Stimulated activated CD4-positive, alpha-beta T cell treated with anti-CD3 and anti-CD28 coated beads, TNF-alpha, amount 100 ng/mL, for 4 hours (primary cell): ENCODE measurements at regions not wholly inside any gene's neighbourhood (a gene's known extent, or its start where the extent isn't known, plus 50 kb on each side); places are given as distances from the start of the nearest gene placed in this dataset.
"Not testable (repeated sequence)": the region's sequence is repeated elsewhere in the genome, so short reads cannot be mapped to it uniquely, and the experiment has no call there.

ENCODE experiments used
- DNase-seq, 3 experiments: peaks; one replicate each; pipeline ENCODE4 v3.0.0-alpha.2; 2020; ENCODE audit warnings: low read depth in 3 of 3

DNA sequence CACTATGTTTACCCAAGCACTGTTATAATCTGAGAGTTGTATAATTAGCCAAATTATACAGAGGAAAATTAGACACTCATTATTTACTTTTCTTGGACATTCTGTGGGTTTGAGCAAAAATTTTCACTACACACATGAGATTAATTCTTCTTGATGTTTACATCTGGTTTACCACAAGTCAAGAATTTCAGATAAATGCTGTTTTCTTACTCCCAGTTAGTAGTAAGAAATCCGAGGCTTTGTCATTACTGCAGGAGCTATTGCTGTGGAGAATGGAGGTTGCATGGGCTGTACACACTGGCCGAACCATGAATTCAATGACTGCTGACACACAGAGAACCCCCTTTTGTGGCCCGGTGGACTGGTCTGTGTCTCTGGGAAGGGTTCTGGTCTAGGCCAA, 207.7 kb upstream of the CFAP20DC start:
- DNase-seq = no peak

DNA sequence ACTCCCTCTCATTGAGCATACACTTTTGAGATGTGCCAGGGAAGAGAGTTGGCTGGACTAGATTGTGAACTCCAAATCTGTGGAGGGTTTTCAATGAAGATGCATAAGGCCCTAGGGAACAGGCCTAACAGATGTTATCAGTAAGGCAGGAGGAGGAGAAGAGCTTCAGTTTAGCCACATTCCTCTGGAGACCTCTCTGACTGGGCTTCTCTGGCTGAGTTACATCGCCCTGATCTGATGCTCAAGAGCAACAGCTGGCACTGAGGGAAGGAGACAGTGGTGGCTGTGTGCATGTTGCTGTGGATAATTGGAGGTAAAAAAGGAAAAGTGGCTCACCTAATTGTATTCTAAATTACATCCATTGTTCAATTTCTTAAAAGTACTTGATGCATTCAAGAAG, 206.4 kb upstream of the CFAP20DC start:
- no peak for DNase-seq

DNA sequence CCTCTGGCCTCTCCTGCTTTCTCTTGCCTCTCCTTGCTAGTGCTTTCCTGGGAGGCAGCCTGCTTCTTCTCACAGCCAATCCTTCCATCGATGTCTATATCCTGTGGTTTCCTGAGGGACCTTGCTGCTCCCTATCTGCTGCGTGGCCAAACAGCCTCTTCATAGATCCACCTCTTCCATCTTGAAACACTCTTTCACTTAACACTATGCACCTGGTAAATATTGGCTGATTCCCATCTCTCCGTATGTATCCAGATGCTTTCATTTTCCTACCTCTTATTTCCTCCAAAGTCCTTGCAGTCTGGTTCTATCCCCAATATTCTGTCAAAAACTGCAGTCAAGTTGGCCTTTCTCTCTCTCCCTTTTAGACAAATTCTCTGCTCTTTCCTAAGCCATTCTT, 205.2 kb upstream of the CFAP20DC start:
- DNase-seq = no peak

DNA sequence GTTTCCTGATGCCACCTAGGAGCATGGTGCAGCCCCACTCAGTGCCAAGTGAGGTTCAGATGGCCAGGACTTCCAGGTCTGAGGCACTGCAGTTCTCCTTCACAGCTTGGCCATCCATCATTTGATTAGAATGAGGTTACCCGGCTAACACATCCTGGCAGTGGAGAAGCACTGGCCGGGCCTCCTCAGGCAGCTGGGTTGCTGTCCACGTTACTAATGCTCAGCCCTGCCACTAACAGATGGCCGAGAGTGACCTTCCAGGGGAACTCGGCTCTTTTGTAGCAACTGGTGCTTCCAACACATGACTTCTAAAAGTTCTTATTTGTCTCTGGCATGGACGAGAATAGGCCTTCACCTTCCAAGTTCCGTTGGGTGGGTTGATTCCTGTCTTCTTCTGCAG, 204.6 kb upstream of the CFAP20DC start:
- no peak for DNase-seq

DNA sequence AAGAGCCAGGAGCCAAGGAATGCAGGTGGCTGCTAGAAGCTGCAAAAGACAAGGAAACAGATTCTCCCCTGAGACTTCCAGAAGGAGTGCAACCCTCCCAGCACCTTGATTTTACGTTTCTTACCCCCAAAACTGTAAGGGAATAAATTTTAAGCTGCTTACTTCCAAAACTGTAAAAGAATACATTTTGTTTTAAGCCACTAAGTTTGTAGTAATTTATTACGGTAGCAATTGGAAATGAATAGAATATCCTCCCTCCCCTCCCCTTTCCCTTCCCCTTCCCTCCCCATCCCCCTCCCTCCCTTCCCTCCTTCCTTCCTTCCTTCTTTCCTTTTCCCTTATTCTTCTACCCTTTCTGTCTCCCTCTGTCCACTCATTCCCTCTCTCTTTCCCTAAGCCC, 203.7 kb upstream of the CFAP20DC start:
- DNase-seq = no peak

DNA sequence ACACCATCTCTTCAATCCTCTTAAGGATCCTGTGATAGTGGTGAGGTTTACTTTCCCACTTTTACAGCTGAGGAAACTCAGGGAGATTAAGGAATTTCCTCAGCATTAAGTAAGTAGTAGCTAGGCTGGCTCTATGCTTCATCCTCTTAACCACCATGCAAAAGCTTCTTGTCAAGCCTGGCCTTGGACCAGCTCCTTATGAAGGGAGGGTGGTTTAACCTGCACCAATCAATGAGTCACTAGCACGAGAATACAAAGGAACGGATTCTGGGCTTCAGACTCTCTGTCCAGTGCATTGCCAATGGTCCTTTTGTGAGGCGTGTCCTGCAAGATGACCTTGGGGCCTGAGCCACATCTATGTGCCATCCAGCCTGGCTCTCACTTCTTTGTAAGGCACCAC, 202.0 kb upstream of the CFAP20DC start:
- DNase-seq = no peak

DNA sequence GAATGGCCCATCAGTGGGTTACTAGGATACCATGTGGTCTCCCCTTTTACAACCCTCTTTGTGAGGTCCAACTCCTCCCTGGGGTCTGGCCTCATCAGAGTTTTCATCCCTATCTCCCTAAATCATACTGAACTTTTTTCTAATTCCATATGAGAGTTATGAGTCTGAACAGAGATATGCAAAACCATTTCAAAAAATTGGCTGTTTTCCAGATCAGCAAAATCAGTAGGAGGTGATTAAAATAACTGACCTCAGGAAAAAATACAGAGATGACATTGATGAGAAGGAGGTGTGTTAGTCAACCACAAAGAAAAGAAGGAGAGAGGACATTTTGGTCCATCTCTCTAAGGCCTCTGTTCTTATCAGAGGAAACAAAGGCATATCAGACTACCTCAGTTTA, 200.8 kb upstream of the CFAP20DC start:
- DNase-seq = no peak

DNA sequence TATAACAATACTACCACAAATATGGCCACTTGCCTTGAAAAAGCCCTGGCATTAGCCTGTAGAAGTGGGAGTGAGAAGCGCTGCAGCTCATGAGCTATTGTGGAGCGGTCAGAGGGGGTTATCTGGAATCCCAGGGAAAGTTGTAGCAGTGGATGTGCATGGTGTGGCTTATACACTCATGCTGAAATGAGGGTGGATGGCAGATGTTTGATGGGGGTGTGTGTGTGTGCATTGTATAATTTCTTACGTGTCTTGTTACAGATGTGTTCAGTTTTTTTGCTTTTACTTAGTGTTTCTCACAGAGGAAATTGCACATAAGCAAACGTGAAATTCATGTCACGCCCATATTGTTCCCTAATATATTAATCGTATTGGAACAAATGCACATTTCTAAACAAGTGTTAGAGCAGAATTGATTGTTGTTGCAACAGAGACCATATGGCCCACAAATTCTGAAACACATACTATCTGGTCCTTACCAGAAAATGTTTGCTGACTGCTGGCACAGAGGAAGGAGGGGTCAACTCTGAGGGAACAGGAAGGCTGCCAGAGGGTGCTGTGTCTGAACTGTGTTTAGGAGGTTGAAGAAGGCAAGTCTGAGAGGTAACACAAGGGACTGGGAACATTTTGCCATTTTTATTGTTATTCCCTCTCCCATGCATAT, 200.0 kb upstream of the CFAP20DC start:
- DNase-seq = no peak

DNA sequence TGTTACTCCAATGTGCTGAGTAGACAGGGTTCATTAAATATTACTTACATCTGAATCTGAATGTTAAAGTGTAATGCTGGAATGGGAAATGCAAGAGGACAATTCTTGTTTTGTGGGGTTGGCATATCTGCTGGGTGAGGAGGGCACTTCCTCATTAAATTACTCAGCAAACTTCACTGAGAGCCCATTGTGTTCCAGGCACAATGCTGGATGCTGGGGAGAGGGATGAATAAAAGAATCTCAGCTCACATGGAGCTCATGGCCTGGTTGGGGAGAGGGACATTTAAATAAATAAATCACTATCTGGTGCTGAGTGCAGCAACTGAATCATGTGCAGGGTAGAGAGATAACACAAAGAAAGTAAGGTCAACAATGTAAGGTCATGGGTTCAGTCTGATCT, 199.2 kb upstream of the CFAP20DC start:
- no peak for DNase-seq

DNA sequence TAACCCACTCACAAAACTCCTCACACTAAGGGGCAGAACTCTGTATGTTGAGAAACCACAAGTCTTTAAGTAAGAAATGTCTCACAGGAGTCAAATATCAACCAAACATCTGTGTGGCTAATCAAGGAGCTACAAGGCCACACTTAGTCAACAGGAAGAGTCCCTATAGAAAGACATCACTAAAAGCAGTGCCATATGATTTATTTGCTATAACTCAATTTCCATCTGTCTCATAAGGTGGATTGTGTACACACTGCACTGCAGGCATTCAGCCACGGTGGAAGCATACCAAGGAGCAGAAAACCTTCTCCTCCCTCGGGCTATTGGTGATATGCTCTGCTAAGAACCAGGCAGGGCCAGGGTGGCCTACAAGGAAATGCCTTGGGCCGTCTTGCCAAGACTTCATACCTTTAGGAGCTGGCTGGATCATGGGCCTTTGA, 197.6 kb upstream of the CFAP20DC start:
- no peak for DNase-seq

DNA sequence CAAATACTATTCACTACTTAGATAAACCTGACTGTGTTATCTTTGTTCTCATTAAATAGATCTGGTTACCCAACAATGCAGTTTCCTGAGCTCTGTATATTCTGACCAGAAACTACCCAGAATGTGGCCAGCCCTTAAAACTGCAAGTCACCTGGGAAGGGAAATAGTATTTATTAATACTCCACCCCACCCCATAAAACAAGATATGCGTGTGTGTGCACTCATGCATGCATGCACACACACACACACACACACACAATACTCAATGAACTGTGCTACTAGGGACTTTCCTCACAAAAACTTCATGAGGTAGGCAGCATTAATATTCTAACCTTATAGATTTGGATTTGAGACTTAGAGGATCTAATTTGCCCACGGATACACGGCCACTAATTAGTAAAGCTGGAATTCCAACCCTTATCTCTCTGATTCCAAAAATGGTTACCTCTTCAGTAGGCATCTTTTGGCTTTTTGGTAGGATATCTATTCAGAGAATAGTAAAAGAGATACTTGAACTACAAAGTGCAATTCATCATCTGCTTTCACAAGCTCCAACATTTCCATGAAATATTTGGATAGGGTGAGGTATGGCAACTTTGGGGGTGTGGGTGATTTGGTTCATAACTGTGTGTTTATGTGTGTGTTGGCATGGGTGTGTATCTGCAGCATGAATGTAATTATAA, 197.0 kb upstream of the CFAP20DC start:
- DNase-seq = no peak

DNA sequence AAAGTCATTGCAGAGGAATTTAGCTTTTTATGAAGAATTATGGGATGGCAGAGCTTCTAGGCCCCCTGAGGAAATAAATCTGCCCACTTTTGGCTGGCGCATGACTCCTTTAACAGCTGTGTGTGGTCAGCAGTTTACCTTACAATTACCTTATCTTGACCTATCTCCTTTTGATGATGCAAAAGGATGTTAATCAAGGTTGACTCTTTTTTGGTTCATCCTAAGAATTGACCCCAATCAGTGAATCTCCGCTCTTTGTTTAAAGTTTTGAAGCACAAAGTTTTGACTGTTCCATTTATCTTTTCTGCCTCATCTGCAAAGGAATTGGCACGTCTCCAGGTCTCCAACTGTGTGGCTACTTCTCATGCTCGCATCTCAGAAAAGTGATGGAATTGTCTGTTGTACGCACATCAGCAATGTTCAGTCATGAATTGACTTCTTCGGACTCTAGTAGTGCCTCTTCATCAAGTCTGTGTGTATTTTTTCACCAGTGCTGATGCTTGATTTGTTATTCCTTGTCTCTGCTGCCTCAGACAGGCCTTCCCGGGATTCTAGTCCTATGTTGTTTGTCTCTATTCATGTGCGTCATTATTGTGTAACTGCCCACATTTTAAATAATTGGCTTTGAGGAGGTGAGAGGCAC, 196.2 kb upstream of the CFAP20DC start:
- DNase-seq = no peak

DNA sequence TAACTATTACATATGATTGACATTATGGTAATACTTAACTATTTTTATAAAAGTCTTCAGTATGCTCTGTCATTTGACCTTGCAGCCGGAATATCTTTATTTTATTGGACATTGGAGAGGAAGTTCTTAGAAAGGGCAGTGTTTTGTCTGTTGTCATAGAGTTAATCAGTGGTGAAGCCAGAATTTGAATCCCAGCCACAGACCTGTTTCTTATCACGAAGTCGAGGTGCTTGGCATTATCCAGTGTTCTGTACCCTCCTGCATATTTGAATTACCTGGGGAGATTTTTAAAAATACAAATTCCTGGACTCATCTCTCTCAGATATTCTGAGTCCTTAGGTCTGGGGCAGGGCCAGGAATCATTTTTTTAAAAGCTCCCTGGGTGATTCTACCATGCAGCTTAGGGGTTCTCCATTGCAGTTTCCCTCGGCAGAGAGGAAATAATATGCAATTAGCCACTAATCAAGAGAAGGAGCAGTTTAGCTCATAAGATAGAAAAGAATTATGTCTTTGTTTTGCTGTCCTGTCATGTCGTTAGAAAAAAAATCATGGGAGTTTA, 195.6 kb upstream of the CFAP20DC start:
- no peak for DNase-seq

DNA sequence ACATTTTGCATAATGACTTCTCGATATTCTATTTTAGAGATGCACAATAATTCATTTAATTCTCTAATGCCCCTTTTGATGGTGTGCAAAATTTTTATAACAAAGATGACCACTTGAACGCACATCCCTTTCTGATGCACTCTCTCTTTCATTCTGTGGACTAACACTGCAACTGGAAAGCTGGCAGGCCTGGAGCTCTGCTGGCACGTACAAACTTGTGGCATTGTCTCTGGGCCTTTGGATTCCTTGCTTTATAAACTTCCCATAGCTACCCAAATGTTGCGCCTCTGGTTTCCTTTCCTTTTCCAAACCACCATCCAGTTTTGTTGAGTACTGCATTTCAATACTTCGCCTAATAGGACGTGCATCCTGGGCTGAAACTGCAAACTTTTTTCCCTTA, 194.5 kb upstream of the CFAP20DC start:
- DNase-seq = no peak

DNA sequence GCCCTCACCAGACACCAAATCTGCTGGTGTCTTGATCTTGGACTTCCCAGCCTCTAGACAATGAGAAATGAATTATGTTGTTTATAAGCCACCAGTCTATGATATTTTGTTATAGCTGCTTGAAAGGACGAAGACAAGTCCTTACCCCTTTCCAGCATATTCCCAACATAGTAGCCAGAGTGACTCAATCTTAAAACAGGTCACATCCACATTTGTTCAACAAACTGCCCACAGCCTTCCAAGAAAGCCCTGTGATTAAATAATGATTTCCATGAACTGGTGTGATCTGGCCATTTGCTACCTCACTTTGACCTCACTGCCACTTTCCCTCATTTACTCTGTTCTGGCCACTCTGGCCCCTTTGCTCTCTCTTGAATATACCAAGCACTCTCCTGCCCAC, 193.7 kb upstream of the CFAP20DC start:
- DNase-seq = no peak

DNA sequence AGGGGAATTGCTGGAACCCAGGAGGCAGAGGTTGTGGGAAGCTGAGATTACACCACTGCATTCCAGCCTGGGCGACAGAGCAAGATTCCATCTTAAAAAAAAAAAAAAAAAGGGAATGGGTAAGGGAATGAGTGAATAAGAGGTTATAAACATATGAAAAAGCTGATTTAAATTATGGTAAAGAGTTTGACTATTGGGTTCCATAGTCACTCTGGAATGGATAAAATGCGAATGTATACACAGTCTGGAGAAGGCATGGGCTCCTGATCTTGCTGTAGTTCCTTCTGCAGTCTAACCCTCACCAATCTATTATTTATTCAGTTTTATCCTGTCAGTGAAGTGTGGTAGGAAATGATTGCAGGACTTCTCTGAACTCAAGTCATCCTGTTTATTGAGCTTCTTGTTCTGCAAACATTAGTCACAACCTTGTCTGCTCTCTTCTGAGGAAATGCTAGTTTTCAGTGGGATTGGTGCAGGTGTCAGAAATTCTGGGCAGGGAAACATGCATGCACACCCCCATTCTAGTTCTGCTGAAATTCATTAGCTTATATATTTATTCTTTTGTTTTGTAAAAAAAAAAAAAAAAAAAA, 190.9 kb upstream of the CFAP20DC start:
- DNase-seq = no peak

DNA sequence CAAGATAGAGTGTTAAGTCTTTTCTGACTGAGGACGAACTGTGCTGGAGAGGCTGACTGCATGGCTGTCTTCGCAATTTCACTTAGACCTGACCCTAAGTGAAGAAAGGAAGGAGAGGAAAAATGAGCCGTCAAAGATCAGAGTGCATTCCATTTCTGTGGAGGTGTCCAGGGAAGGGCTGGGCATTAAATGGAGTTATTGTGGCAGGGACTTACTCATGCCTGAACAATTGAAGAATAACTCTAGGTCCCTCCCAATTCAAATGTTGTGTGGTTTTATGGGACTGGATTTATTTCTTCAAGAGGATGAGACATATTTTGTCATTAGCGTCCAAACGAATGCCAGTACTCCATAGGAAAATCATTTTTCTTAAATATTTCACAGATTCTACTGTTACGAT, 187.3 kb upstream of the CFAP20DC start:
- no peak for DNase-seq

DNA sequence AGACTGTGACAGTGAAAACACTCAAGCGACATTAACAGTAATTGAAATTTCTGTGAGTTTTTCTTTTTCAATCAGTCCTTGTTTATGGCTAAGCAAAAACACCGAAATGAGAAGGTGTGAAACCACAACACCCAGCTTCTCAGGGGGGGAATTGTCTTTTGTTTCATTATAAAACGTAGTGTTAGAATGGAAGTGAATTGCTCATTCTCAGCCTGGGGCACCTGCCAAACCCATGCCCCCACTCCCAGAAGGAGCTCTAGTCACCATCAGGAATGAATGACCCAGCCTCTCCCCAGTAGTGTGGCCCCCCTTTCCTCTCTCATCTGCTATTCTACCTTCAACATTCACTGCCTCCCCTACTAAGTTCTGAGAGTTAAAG, 185.8 kb upstream of the CFAP20DC start:
- DNase-seq = no peak

DNA sequence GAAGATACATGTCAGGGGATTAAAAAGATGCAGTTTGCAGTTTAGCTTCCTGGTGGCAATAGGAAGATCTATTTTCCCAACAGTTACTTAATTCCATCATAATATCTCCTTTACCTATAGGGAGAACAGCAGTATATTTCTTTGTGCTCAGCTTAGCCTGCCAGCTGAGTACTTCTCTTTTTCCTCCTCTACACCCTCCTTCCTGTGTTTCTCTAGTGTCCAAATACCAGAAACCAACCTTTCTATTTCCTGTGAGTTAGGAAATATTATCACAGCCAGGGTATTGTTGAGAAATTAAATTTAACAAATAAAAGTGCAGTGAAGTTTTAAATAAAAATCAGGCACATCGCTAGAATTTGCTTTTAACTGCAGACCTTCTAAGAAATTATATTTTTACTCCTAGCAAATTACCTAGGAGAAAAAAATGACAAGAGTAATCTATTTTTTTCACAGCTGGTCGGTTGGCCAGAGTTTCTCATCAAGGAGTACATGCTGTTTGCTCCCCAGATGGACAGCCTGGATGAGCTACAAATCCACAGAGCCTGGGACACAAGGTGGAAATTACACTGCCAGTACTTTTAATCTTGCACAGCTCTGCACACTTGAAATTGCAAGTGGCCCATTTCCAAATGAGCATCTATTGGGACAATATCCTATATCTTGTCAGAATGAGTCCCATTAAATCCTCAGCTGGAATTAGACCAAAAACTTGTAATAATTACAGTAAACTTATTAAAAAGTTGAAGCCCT, 185.2 kb upstream of the CFAP20DC start:
- DNase-seq = no peak

DNA sequence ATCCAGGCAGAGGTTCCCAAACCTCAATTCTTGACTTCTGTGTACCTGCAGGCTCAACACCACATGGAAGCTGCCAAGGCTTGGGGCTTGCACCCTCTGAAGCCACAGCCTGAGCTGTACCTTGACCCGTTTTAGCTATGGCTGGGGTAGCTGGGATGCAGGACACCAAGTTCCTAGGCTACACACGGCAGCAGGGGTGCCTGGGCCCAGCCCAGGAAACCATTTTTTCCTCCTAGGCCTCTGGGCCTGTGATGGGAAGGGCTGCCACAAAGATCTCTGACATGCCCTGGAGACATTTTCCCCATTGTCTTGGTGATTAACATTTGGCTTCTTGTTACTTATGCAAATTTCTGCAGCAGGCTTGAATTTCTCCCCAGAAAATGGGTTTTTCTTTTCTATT, 180.6 kb upstream of the CFAP20DC start:
- not testable (repeated sequence) for DNase-seq

DNA sequence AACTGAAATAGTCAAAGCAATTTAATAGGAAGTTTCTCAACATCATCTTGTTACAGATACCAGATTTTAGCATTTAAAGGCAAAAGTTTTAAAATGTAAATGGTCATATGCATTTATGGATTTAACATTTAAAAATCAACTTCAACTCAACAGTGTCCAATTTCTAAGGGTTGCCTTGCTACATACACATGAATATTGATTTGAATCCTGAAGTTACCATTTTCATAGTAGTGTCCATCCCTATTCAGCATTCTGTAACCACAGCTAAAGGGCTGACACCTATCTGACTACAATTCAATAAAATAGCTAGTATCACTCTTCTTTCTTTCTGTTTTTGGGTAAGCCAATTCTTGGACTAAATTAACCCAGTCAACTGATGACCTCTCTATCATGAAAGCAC, 164.0 kb upstream of the CFAP20DC start:
- no peak for DNase-seq
